ENCODE measurements at regions not wholly inside any gene's neighbourhood (a gene's known extent, or its start where the extent isn't known, plus 50 kb on each side); places are given as distances from the start of the nearest gene placed in this dataset.

- no peak for DNase-seq (ENCODE audit: low spot score)
Measured at GRCh38 chr9:115209601-115210306, 91.8 kb upstream of the TNC start.

GRCh38 chr9:115210699-115211098 is 92.7 kb upstream of the TNC start:
- DNase-seq (ENCODE audit: low spot score) (no peak), FAIRE-seq (no peak)

More at GRCh38 chr9:115209601-115210306, 91.8 kb upstream of the TNC start:
- FAIRE-seq = no peak

GRCh38 chr9:115211413-115212124 is 93.6 kb upstream of the TNC start:
- FAIRE-seq = no peak
- no peak for DNase-seq (ENCODE audit: low spot score)

GRCh38 chr9:115212125-115212605 is 94.2 kb upstream of the TNC start:
- DNase-seq (ENCODE audit: low spot score) (no peak), FAIRE-seq (no peak)

GRCh38 chr9:115212832-115213231 is 94.9 kb upstream of the TNC start:
- no peak for FAIRE-seq
- no peak for DNase-seq (ENCODE audit: low spot score)

- peak; percentile 20 for FAIRE-seq
- DNase-seq (ENCODE audit: low spot score) = peak; percentile 87
Measured at GRCh38 chr9:115213818-115214334, 95.9 kb upstream of the TNC start.

GRCh38 chr9:115216873-115217272 is 98.9 kb upstream of the TNC start:
- FAIRE-seq (no peak), DNase-seq (ENCODE audit: low spot score) (no peak)

GRCh38 chr9:115220319-115221005 is 102.5 kb upstream of the TNC start:
- DNase-seq (ENCODE audit: low spot score) (no peak), FAIRE-seq (no peak)

GRCh38 chr9:115223471-115223870 is 105.5 kb upstream of the TNC start:
- DNase-seq (ENCODE audit: low spot score) (no peak), FAIRE-seq (no peak)

GRCh38 chr9:115225459-115226116 is 107.6 kb upstream of the TNC start:
- DNase-seq (ENCODE audit: low spot score) (no peak), FAIRE-seq (no peak)

- no peak for DNase-seq (ENCODE audit: low spot score)
- FAIRE-seq = no peak
Measured at GRCh38 chr9:115226152-115226551, 108.2 kb upstream of the TNC start.

- FAIRE-seq (no peak), DNase-seq (ENCODE audit: low spot score) (no peak)
Measured at GRCh38 chr9:115229496-115229895, 111.5 kb upstream of the TNC start.

- no peak for DNase-seq (ENCODE audit: low spot score)
- FAIRE-seq = no peak
Measured at GRCh38 chr9:115230924-115231515, 113.1 kb upstream of the TNC start.

GRCh38 chr9:115232181-115232774 is 114.3 kb upstream of the TNC start:
- DNase-seq (ENCODE audit: low spot score) (no peak), FAIRE-seq (no peak)

- peak; percentile 69 for DNase-seq (ENCODE audit: low spot score)
- FAIRE-seq = no peak
Measured at GRCh38 chr9:115234094-115234493, 116.1 kb upstream of the TNC start.

- no peak for FAIRE-seq
- no peak for DNase-seq (ENCODE audit: low spot score)
Measured at GRCh38 chr9:115235221-115235620, 117.3 kb upstream of the TNC start.

GRCh38 chr9:115237385-115237998 is 119.5 kb upstream of the TNC start:
- no peak for FAIRE-seq
- no peak for DNase-seq (ENCODE audit: low spot score)

GRCh38 chr9:115240676-115241075 is 122.7 kb upstream of the TNC start:
- DNase-seq (ENCODE audit: low spot score) (no peak), FAIRE-seq (no peak)

GRCh38 chr9:115241641-115242040 is 123.7 kb upstream of the TNC start:
- DNase-seq (ENCODE audit: low spot score) (no peak), FAIRE-seq (no peak)

- FAIRE-seq (no peak), DNase-seq (ENCODE audit: low spot score) (no peak)
Measured at GRCh38 chr9:115249488-115249887, 131.5 kb upstream of the TNC start.

Data from urothelium cell line (cell line).